ENCODE measurements at regions not wholly inside any gene's neighbourhood (a gene's known extent, or its start where the extent isn't known, plus 50 kb on each side); places are given as distances from the start of the nearest gene placed in this dataset.

- no peak for DNase-seq (ENCODE audit: low read depth)
- TF ChIP-seq, protein P1, sequence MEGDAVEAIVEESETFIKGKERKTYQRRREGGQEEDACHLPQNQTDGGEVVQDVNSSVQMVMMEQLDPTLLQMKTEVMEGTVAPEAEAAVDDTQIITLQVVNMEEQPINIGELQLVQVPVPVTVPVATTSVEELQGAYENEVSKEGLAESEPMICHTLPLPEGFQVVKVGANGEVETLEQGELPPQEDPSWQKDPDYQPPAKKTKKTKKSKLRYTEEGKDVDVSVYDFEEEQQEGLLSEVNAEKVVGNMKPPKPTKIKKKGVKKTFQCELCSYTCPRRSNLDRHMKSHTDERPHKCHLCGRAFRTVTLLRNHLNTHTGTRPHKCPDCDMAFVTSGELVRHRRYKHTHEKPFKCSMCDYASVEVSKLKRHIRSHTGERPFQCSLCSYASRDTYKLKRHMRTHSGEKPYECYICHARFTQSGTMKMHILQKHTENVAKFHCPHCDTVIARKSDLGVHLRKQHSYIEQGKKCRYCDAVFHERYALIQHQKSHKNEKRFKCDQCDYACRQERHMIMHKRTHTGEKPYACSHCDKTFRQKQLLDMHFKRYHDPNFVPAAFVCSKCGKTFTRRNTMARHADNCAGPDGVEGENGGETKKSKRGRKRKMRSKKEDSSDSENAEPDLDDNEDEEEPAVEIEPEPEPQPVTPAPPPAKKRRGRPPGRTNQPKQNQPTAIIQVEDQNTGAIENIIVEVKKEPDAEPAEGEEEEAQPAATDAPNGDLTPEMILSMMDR (IDR thresholded peaks at IDR 0.05; ENCODE audit: low read length, missing control alignments) = no peak
- no peak overlapping the region for H3K4me3 ChIP-seq (replicated peaks; ENCODE audit: low read depth, low read length)
These were observed 197.8 kb upstream of the PRKD1 start for GRCh38 chr14:30125322-30125979.

- TF ChIP-seq, protein P1 (IDR thresholded peaks at IDR 0.05; ENCODE audit: low read length, missing control alignments) = no peak
- H3K4me3 ChIP-seq (replicated peaks; ENCODE audit: low read depth, low read length) = no peak overlapping the region
- no peak for DNase-seq (ENCODE audit: low read depth)
These were observed 202.2 kb upstream of the PRKD1 start for GRCh38 chr14:30129807-30130206.

GRCh38 chr14:30131581-30132097 is 204.0 kb upstream of the PRKD1 start:
- TF ChIP-seq, protein P1 (IDR thresholded peaks at IDR 0.05; ENCODE audit: low read length, missing control alignments) = no peak
- H3K4me3 ChIP-seq (replicated peaks; ENCODE audit: low read depth, low read length) = no peak overlapping the region
- no peak for DNase-seq (ENCODE audit: low read depth)

DNA sequence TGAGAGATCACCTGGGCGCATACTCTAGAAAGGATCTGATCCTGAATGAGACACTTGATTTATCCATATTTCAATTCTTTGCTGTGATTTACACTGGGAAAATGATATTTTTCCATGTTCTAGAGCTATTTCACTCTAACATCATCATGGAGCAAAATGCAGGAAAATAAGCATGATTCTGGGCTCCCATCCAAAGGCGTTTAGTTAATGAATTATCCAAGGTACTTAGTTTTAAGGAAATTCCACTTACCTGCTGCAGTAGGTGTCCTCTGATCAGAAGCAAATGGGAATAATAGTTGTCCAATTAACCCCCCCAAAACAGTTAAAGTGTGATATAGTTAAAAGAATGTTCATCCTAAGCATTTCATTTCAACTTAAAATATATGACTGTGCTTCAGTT is 204.5 kb upstream of the PRKD1 start:
- TF ChIP-seq, protein P1 (IDR thresholded peaks at IDR 0.05; ENCODE audit: low read length, missing control alignments) = no peak
- DNase-seq (ENCODE audit: low read depth) = no peak
- no peak overlapping the region for H3K4me3 ChIP-seq (replicated peaks; ENCODE audit: low read depth, low read length)

- TF ChIP-seq, protein P1 (IDR thresholded peaks at IDR 0.05; ENCODE audit: low read length, missing control alignments) = no peak
- H3K4me3 ChIP-seq (replicated peaks; ENCODE audit: low read depth, low read length) = no peak overlapping the region
- no peak for DNase-seq (ENCODE audit: low read depth)
These were observed 207.3 kb upstream of the PRKD1 start for GRCh38 chr14:30134936-30135335.

DNA sequence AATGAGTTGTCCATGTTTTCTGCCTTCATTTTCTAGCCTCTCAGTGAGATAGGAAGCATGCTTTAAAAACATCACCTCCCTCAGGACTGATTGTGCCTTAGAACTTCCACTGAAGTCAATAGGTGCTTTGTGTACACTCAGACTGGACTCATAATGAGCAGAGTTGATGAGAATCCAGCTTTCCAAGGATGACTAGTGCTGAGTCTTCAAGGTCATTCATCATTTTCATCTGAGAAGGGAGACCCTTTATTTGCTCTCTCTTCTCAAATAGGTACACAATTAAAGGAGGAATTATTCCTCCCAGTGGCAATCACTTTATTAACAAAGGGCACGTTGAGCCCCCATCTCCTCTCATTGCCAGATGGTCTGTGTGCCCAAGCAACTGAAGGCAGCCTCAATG is 210.9 kb upstream of the PRKD1 start:
- no peak for DNase-seq (ENCODE audit: low read depth)
- no peak overlapping the region for H3K4me3 ChIP-seq (replicated peaks; ENCODE audit: low read depth, low read length)
- TF ChIP-seq, protein P1 (IDR thresholded peaks at IDR 0.05; ENCODE audit: low read length, missing control alignments) = no peak

DNA sequence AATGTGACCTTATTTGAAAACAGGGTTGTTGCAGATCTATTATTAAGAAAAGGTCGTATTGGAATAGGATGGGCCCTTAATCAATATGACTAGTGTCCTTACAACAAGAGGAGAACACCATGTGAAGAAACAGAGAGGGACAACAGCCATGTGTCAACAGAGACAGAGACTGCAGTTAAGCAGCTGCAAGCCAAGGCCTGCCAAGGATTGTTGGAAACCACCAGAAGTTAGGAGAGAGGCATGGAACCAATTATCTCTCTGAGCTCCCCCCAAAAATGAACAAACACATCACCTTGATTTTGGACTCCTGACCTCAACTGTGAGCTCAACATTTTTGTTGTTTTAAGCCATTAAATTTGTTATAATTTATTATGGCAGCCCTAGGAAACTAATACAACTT is 214.6 kb upstream of the PRKD1 start:
- no peak overlapping the region for H3K4me3 ChIP-seq (replicated peaks; ENCODE audit: low read depth, low read length)
- no peak for DNase-seq (ENCODE audit: low read depth)
- TF ChIP-seq, protein P1 (IDR thresholded peaks at IDR 0.05; ENCODE audit: low read length, missing control alignments) = no peak

Measured in fibroblast of pulmonary artery (primary cell).